AG04449 (cell line): ENCODE measurements at regions not wholly inside any gene's neighbourhood (a gene's known extent, or its start where the extent isn't known, plus 50 kb on each side); places are given as distances from the start of the nearest gene placed in this dataset.

Source experiments
- CTCF ChIA-PET: fragments of 350-600 bp; formaldehyde crosslinking; extraction: SDS; loops from one replicate; lab custom pipeline; 2021; ENCODE audit warnings: antibody characterized with exemption; lab: Yijun Ruan, JAX
- POLR2A ChIA-PET: fragments of 400-600, 350-600 bp; formaldehyde crosslinking; extraction: SDS; loops from one replicate; lab custom pipeline; 2020; ENCODE audit warnings: antibody characterized with exemption, inconsistent platforms; lab: Yijun Ruan, JAX
- DNase-seq: peaks from one replicate; pipeline ENCODE4 v3.0.0-alpha.2; 2010; ENCODE audit warnings: low read depth, low spot score
- H3K4me3 ChIP-seq: 2 replicates; pipeline ENCODE4 v1.5.1; 2011; ENCODE audit warnings: low read depth, mild to moderate bottlenecking, control low read depth, low read length
- TF ChIP-seq, protein P1 (sequence below): IDR thresholded peaks from one replicate; pipeline ENCODE4 v1.5.1; 2011; ENCODE audit warnings: mild to moderate bottlenecking, moderate library complexity, low read length, control low read depth, inconsistent platforms; ENCODE audit not compliant: insufficient read depth; ENCODE audit errors: missing control alignments

DNA sequence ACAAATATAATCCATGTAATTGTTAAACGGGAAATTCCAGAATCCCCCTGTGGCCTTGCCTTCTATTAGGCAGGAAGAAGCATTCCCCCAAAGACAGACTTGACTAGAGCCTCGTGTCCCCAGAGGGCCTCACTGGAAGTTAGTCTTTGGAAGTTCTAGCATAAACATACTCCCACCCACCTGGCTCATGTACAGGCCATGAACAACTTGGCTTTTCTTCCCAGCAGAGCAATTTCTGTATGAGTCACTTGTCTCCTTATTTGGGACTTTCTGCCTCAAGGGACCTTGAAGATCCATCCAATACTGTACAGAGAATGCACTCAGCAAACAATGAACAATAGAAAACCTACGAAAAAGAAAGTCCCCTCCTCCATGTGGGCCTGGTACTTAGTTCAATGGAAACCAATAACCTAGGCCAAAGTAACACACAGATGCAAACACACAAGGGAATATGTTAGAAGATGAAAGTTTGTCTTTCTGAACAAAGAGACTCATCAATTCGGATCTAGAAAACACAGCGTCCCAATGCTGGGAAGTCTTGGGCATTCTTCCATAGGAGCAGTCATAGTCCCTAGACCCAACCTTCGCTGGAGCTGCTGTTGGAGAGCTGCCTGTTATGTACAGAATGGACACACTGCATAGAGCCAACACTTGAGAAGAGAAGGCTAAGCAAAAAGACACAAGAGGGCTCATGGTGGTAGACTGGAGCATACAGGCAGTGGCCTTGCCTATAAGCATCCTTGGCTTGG, 303.5 kb downstream of the HRH4 start:
- no peak for DNase-seq
- no peak overlapping the region for H3K4me3 ChIP-seq
- POLR2A ChIA-PET, result no interaction called here
- CTCF ChIA-PET, result no interaction called here
- TF ChIP-seq, protein P1, sequence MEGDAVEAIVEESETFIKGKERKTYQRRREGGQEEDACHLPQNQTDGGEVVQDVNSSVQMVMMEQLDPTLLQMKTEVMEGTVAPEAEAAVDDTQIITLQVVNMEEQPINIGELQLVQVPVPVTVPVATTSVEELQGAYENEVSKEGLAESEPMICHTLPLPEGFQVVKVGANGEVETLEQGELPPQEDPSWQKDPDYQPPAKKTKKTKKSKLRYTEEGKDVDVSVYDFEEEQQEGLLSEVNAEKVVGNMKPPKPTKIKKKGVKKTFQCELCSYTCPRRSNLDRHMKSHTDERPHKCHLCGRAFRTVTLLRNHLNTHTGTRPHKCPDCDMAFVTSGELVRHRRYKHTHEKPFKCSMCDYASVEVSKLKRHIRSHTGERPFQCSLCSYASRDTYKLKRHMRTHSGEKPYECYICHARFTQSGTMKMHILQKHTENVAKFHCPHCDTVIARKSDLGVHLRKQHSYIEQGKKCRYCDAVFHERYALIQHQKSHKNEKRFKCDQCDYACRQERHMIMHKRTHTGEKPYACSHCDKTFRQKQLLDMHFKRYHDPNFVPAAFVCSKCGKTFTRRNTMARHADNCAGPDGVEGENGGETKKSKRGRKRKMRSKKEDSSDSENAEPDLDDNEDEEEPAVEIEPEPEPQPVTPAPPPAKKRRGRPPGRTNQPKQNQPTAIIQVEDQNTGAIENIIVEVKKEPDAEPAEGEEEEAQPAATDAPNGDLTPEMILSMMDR, result no peak

- DNase-seq, result no peak
- CTCF ChIA-PET, result no interaction called here
- TF ChIP-seq, protein P1, result no peak
- POLR2A ChIA-PET, result no interaction called here
- no peak overlapping the region for H3K4me3 ChIP-seq
Measured at GRCh38 chr18:24764766-24765165, 304.3 kb downstream of the HRH4 start.

- TF ChIP-seq, protein P1, result no peak
- ChIA-PET CTCF (no interaction called here), POLR2A (no interaction called here)
- no peak overlapping the region for H3K4me3 ChIP-seq
- no peak for DNase-seq
Measured at GRCh38 chr18:24766376-24766775, 305.9 kb downstream of the HRH4 start.

- POLR2A ChIA-PET, result no interaction called here
- DNase-seq, result no peak
- TF ChIP-seq, protein P1, result no peak
- no peak overlapping the region for H3K4me3 ChIP-seq
- CTCF ChIA-PET, result no interaction called here
Measured at GRCh38 chr18:24770311-24771024, 310.0 kb downstream of the HRH4 start.

DNA sequence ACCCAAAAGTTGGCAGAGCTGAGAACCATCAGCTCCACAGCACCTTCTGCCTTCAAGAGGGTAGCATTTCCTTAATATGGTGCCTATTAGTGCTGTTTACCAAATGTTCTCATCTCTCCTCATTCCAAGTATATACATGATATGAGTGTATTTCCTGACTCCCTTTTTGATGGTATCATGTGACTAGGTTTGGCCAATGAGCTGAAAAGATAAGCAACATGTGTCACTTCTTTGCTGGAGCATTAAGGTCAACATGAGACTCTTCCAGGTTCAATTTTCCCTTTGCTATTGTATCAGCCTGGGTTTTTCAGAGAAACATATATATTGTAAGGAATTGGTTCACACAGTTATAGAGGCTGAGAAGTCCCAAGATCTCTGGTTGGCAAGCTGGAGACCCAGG, 310.9 kb downstream of the HRH4 start:
- TF ChIP-seq, protein P1, result no peak
- H3K4me3 ChIP-seq, result no peak overlapping the region
- DNase-seq, result no peak
- POLR2A ChIA-PET, result no interaction called here
- CTCF ChIA-PET, result no interaction called here

- DNase-seq, result no peak
- CTCF ChIA-PET, result no interaction called here
- TF ChIP-seq, protein P1, result no peak
- H3K4me3 ChIP-seq, result no peak overlapping the region
- POLR2A ChIA-PET, result no interaction called here
Measured at GRCh38 chr18:24773101-24773500, 312.7 kb downstream of the HRH4 start.
